NCI-H146 treated with DMSO at 0.1 percent for 48 hours (cell line): ENCODE measurements at regions not wholly inside any gene's neighbourhood (a gene's known extent, or its start where the extent isn't known, plus 50 kb on each side); places are given as distances from the start of the nearest gene placed in this dataset.

Experiments
- DNase-seq: peaks from one replicate; lab custom pipeline; 2025; ENCODE audit not compliant: unreplicated experiment; lab: John Stamatoyannopoulos, UW

GRCh38 chr2:128490321-128490720 is 171.7 kb upstream of the HS6ST1 start:
- no peak for DNase-seq

- DNase-seq = no peak
Observed at GRCh38 chr2:128490881-128491691, 172.4 kb upstream of the HS6ST1 start.

- DNase-seq = no peak
Observed at GRCh38 chr2:128491692-128492244, 173.1 kb upstream of the HS6ST1 start.

DNA sequence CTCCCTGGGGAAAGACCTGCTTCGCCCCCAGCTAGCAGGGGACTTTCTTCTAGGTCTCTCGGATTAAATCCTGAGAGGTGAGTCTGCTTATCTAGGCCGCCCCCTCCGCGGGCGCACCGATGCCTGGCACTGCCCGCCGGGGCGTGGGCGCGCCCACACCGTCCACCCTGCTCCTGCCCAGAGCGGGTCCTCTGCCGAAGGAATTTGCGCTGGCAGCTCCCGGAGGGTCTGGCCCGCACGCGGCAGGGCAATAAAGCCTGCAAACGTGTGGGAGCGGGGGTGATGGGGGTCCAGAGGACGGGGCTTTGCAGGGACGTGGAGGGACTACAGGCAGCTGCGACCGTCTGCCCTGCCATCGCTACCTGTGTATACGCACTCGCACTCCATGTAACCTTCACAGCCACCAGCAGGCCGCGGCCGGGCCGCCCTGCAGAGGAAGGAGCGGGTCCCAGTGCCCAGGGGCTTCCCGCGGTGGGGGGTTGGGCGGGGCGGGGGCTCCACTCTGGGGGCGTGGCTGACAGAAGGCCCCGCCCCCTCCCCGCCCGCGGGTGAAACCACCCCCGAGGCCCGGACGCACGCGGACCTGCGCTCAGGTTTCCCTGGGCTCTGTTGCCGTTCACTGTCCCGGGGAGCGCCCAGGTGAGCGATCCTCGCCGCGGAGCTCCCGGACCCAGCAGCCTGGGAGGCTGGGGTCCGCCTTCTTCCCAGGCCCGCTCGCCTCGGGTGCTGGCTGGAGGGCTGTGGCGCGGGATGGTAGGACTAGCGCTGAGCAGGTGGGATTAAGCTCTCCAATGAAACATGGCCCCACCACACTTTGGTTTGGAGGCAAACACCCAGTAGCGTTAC is 174.5 kb upstream of the HS6ST1 start:
- no peak for DNase-seq

GRCh38 chr2:128493880-128494279 is 175.2 kb upstream of the HS6ST1 start:
- DNase-seq = no peak

- no peak for DNase-seq
Observed at GRCh38 chr2:128494307-128494639, 175.6 kb upstream of the HS6ST1 start.

GRCh38 chr2:128494640-128495321 is 176.1 kb upstream of the HS6ST1 start:
- DNase-seq = peak; percentile 10

DNA sequence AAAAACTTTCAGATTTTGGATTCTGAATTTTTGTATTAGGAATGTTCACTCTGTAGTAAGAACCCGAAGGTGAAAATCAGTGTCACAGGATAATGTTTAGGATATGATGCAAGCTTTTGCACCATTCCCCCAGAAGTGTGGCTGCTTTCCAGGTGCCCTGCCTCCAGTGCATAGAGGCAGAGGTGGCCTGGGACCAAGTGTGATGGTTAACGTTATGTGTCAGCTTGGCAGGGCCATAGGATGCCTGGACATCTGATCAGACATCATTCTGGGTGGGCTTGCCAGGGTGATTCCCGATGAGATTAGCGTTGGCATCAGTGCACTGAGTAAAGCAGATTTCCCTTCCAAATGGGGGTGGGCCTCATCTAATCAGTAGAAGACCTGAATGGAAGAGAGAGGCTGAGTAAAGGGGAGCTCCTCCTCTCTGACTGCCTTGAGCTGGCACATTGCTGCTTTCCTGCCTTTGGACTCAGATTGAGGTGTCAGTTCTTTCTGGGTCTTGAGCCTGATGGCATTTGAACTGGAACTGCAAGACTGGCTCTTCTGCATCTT is 177.4 kb upstream of the HS6ST1 start:
- no peak for DNase-seq

- no peak for DNase-seq
Observed at GRCh38 chr2:128496700-128497099, 178.0 kb upstream of the HS6ST1 start.

- no peak for DNase-seq
Observed at GRCh38 chr2:128497461-128497860, 178.8 kb upstream of the HS6ST1 start.

- no peak for DNase-seq
Observed at GRCh38 chr2:128498086-128498485, 179.4 kb upstream of the HS6ST1 start.

DNA sequence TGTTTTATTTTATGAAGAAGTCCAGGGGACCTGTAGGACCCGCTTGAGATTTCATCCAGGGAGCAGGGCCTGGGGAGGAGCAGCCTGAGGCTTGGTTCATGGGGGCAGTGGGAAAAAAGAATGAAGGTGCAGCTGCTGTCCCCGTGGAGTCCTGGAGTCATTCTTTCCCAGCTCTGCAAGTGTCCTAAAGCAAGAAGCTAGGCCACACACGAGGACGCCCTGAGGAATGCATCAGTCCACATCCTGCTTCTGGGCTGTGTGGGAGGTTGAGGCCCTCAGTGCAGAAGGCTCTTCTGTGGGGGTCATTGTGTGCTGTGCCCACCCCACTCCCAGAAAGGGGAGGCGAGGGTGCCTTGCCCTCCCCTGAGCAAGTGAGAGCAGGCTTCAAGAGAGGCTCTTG is 179.9 kb upstream of the HS6ST1 start:
- DNase-seq = no peak

- no peak for DNase-seq
Observed at GRCh38 chr2:128499367-128500137, 180.9 kb upstream of the HS6ST1 start.

- DNase-seq = no peak
Observed at GRCh38 chr2:128500138-128500800, 181.6 kb upstream of the HS6ST1 start.

DNA sequence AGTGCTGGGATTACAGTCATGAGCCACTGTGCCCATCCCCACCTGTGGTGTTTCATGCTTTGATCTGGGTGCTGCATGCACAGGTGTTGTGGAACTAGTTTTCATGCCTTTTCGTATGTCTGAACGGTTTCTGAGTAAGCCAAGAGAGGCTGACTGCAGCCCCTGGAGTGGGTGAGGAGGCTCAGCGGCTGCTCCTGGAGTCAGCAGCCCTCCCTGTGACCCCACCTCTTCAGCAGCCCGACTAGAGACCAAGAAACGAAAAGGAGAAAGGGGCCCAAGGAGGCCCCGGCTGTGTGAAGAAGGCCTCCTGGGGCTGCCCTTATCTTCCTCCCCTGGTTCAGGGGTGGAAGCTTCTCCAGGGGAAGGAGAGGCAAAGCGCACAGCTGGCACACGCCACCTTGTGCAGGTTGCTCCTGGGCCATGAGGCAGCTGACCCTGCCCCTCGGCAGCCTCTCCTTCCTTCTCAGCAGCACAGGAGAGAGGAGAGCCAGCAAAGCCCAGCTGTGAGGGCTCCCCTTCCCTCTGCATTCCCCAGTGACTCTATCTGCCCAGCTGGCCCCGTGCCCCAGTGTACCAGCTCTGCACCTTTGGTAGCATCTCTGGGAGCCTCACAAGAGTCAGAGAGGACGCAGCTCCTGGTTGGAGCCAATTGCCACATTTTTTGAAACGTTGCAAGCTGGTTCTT is 182.5 kb upstream of the HS6ST1 start:
- no peak for DNase-seq

- no peak for DNase-seq
Observed at GRCh38 chr2:128501700-128502099, 183.0 kb upstream of the HS6ST1 start.

DNA sequence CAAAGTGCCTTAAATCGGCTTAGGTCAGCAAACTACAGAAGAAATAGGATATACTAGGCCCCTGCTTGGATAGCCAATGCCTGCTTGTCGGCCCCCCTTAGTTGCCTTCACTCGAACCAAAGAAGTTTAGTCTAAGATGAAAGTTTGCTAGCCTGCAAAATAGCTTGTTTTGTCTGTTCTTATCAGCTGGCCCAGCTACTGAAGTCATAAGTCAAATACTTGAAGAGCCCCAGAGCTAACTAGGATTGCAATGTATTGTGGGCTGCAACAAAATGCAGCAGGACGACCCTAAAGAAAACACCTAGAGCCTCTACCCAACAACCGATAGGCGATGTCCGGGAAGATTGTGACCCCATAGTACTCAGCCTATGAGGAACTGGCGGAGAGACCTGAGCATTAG is 183.5 kb upstream of the HS6ST1 start:
- DNase-seq = no peak

DNA sequence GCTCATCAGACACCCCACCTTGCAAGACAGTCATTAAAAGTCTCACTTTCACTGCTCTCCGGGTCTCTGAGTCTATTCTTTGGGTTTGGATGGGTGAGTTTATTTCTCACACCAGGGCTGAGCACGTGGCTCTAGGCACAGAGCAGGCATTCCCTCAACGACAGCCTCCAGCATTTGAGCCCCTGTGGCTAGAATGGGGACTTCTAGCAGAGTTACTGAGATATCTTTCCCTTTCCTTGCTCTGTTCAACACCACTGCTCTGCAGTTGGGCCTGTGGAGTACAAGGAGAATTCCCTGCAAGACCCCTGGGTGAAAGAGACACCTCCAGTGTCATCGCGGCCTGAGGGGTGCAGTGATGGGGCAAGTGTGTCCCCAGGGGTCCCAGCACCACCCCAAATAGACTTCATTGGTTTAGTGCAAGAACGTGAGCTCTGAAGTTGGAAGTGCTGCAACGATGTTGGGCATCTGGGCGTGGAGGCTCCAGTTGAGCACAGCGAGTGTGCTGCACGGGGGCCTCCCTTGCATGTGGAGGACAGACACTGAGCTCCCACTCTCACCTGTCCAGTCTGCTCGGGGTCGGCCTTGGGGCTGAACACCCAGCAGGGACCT is 184.1 kb upstream of the HS6ST1 start:
- no peak for DNase-seq
